ENCODE measurements at regions not wholly inside any gene's neighbourhood (a gene's known extent, or its start where the extent isn't known, plus 50 kb on each side); places are given as distances from the start of the nearest gene placed in this dataset.
"Not testable (repeated sequence)": the region's sequence is repeated elsewhere in the genome, so short reads cannot be mapped to it uniquely, and the experiment has no call there.

- DNase-seq (ENCODE audit: low spot score): no peak
- TF ChIP-seq, protein P1, sequence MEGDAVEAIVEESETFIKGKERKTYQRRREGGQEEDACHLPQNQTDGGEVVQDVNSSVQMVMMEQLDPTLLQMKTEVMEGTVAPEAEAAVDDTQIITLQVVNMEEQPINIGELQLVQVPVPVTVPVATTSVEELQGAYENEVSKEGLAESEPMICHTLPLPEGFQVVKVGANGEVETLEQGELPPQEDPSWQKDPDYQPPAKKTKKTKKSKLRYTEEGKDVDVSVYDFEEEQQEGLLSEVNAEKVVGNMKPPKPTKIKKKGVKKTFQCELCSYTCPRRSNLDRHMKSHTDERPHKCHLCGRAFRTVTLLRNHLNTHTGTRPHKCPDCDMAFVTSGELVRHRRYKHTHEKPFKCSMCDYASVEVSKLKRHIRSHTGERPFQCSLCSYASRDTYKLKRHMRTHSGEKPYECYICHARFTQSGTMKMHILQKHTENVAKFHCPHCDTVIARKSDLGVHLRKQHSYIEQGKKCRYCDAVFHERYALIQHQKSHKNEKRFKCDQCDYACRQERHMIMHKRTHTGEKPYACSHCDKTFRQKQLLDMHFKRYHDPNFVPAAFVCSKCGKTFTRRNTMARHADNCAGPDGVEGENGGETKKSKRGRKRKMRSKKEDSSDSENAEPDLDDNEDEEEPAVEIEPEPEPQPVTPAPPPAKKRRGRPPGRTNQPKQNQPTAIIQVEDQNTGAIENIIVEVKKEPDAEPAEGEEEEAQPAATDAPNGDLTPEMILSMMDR (IDR thresholded peaks at IDR 0.05; ENCODE audit: extremely low read depth, missing control alignments): no peak
Observed at GRCh38 chr6:144690133-144690532, 405.0 kb downstream of the UTRN start.

DNA sequence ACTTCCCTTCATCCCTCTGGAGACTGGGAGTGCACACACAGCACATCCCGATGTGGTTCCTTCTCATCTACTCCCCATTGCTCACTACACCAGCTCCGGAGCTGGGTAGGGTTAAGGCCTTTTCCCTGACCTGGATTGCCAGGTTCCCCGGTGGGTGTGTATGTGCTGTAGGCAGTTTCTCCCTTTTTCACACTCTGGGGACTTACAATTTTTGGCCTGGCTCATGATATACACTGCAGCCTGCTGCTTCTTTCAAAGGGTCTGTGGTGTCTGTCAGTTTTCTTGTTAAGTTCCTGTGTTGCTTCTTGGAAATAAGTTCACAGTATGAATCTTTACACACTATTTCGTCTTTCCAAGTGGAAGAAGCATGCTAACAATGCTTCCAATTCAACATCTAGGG, 405.5 kb downstream of the UTRN start:
- no peak for DNase-seq (ENCODE audit: low spot score)
- TF ChIP-seq, protein P1 (IDR thresholded peaks at IDR 0.05; ENCODE audit: extremely low read depth, missing control alignments): no peak

DNA sequence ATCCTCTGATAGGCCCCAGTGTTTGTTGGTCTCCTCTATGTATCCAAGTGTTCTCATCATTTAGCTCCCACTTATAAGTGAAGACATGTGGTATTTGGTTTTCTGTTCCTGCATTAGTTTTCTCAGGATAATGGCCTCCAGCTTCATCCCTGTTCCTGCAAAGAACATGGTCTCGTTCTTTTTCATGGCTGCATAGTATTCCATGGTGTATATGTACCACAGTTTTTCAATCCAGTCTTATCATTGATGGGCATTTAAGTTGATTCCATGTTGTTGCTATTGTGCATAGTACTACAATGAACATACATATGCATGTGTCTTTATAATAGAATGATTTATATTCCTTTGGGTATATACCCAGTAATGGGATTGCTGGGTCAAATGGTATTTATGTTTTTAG, 406.9 kb downstream of the UTRN start:
- DNase-seq (ENCODE audit: low spot score): not testable (repeated sequence)

- TF ChIP-seq, protein P1 (IDR thresholded peaks at IDR 0.05; ENCODE audit: extremely low read depth, missing control alignments): no peak
Observed at GRCh38 chr6:144695858-144696533, 410.9 kb downstream of the UTRN start.

GRCh38 chr6:144696610-144697368, 411.7 kb downstream of the UTRN start:
- DNase-seq (ENCODE audit: low spot score): no peak
- TF ChIP-seq, protein P1 (IDR thresholded peaks at IDR 0.05; ENCODE audit: extremely low read depth, missing control alignments): no peak

More at GRCh38 chr6:144695858-144696533, 410.9 kb downstream of the UTRN start:
- DNase-seq (ENCODE audit: low spot score): no peak

DNA sequence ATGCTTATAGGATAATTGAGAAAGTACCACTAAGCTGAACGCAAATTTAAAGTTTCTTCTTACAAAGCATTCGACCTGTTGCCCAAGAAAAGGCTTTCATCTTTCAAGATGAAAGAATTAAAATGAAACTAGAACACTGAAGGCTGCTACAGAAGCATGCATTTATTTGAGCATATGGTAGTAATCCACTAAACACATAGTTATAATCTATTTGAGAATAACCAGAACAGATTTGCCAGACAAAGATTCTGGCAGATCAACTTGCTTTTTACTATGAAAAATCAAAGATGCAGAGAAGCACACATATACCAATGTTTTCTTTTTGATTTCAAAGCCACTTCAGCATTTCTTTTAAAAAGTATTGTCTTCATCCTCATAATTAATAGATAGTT, 412.2 kb downstream of the UTRN start:
- no peak for DNase-seq (ENCODE audit: low spot score)
- TF ChIP-seq, protein P1 (IDR thresholded peaks at IDR 0.05; ENCODE audit: extremely low read depth, missing control alignments): no peak

DNA sequence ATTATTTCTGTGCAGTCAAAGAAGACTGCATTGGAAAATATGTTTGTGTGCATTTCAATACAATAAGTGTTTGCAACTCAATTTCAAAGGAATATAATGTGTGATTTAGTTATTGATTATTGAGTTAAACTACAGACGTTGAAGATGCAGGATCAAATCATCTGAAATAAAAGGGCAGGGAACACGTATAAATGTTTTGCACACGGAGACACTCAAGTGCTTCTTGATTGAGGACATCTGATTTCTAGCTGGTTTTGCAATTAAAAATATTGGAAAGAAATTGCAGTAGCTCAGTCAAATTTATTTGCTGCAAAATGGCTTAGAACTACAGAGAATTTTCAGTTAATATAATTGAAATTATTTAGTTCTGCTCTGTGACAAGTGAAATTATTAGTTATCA, 412.7 kb downstream of the UTRN start:
- DNase-seq (ENCODE audit: low spot score): no peak
- TF ChIP-seq, protein P1 (IDR thresholded peaks at IDR 0.05; ENCODE audit: extremely low read depth, missing control alignments): no peak

Measured in GM20000 (cell line).